Common myeloid progenitor, CD34-positive (primary cell): ENCODE measurements at regions not wholly inside any gene's neighbourhood (a gene's known extent, or its start where the extent isn't known, plus 50 kb on each side); places are given as distances from the start of the nearest gene placed in this dataset.

Experiments used
- CTCF ChIA-PET: fragments of 350-600 bp; sonication (Branson Sonifier 250); formaldehyde crosslinking; loops from one replicate; lab custom pipeline; 2021; ENCODE audit warnings: antibody characterized with exemption; lab: Charles Lee
- POLR2A ChIA-PET: fragments of 350-600 bp; sonication (Branson Sonifier 250); formaldehyde crosslinking; loops from one replicate; lab custom pipeline; 2021; ENCODE audit warnings: antibody characterized with exemption; lab: Charles Lee
- DNase-seq, 3 donors: peaks; one replicate each; pipeline versions ENCODE4 v3.0.0 to v3.0.0-alpha.2; 2013
- H3K27ac ChIP-seq, 2 experiments: 1 replicate in 1 of 2; 2 replicates in 1 of 2; pipeline ENCODE4 v1.7.0; 2013; ENCODE audit warnings: inconsistent platforms in 2 of 2, low read length in 2 of 2, mild to moderate bottlenecking in 2 of 2, low read depth in 1 of 2, moderate library complexity in 1 of 2; ENCODE audit not compliant: severe bottlenecking in 2 of 2, insufficient read depth in 1 of 2, poor library complexity in 1 of 2
- H3K27me3 ChIP-seq, 5 experiments: replicated peaks in 2 of 5; 1 replicate in 3 of 5; 2 replicates in 2 of 5; pipeline versions ENCODE4 v1.6.1 to v1.7.0; 2013; ENCODE audit warnings: low read length in 4 of 5, mild to moderate bottlenecking in 2 of 5, moderate library complexity in 2 of 5, inconsistent platforms in 1 of 5; ENCODE audit not compliant: insufficient read depth in 5 of 5, control insufficient read depth in 4 of 5
- H3K36me3 ChIP-seq, 4 experiments: 1 replicate in 2 of 4; 2 replicates in 2 of 4; pipeline versions ENCODE4 v1.6.1 to v1.7.0; 2013; ENCODE audit warnings: low read length in 3 of 4, control low read depth in 1 of 4, mild to moderate bottlenecking in 1 of 4; ENCODE audit not compliant: control insufficient read depth in 4 of 4, insufficient read depth in 4 of 4
- H3K4me1 ChIP-seq, 4 experiments: 1 replicate in 3 of 4; 2 replicates in 1 of 4; pipeline versions ENCODE4 v1.6.1 to v1.7.1; 2013; ENCODE audit warnings: low read length in 3 of 4, mild to moderate bottlenecking in 3 of 4, control low read depth in 1 of 4, inconsistent platforms in 1 of 4, moderate library complexity in 1 of 4; ENCODE audit not compliant: control insufficient read depth in 4 of 4, insufficient read depth in 4 of 4; ENCODE audit errors: control extremely low read depth in 1 of 4
- H3K4me3 ChIP-seq, 7 experiments: 1 replicate in 4 of 7; 2 replicates in 3 of 7; pipeline versions ENCODE4 v1.5.1 to v1.7.0; 2013; ENCODE audit warnings: mild to moderate bottlenecking in 7 of 7, low read length in 6 of 7, moderate library complexity in 6 of 7, inconsistent platforms in 2 of 7, low read depth in 2 of 7, control low read depth in 1 of 7; ENCODE audit not compliant: insufficient read depth in 4 of 7, control insufficient read depth in 1 of 7; ENCODE audit errors: extremely low read depth in 1 of 7
- H3K9me3 ChIP-seq, 5 experiments: 1 replicate in 4 of 5; 2 replicates in 1 of 5; pipeline versions ENCODE4 v1.6.1 to v1.7.1; 2013; ENCODE audit warnings: low read length in 4 of 5, mild to moderate bottlenecking in 2 of 5, inconsistent platforms in 1 of 5, low read depth in 1 of 5, moderate library complexity in 1 of 5; ENCODE audit not compliant: control insufficient read depth in 4 of 5, insufficient read depth in 2 of 5; ENCODE audit errors: control extremely low read depth in 1 of 5
- WGBS: methylation state at CpG from one replicate; pipeline ENCODE4 v1.1.5; 2013; ENCODE audit not compliant: insufficient coverage; 5-methylcytosine and 5-hydroxymethylcytosine counted together

DNA sequence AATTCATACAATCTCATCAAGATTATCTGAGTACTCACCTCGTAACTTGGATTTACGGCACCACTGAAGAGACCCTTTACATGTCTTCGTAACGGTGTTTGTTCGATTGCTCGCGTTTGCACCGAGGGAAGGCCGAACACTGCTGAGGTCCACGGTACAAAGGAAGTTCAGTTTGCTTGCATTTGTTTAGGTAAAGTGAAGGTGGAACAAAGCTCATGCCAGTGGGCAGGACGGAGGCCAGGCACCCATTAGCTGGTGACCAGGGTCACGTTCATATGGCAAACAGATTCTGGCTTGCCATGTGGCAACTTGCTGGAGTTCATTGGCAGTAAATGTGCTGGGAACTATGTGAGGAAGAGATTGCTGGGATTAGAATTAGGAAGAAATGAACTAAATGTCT lies 164.8 kb downstream of the MACROH2A1 start:
- peaks cover 0 to 3% (median 0%) of the 10 kb centered on the region in 5 experiments for H3K27me3 ChIP-seq
- peaks cover 0 to 13% (median 10%) of the 10 kb centered on the region in 4 experiments for H3K4me1 ChIP-seq
- H3K4me3 ChIP-seq = no peak overlapping the region
- DNase-seq = no peak
- H3K9me3 ChIP-seq = no peaks in the 10 kb centered on the region
- ChIA-PET POLR2A (no interaction called here), CTCF (no interaction called here)
- no peak overlapping the region for H3K27ac ChIP-seq
- no peaks in the 10 kb centered on the region for H3K36me3 ChIP-seq
- WGBS = 98% methylated on average over 11 of the region's 12 CpGs

DNA sequence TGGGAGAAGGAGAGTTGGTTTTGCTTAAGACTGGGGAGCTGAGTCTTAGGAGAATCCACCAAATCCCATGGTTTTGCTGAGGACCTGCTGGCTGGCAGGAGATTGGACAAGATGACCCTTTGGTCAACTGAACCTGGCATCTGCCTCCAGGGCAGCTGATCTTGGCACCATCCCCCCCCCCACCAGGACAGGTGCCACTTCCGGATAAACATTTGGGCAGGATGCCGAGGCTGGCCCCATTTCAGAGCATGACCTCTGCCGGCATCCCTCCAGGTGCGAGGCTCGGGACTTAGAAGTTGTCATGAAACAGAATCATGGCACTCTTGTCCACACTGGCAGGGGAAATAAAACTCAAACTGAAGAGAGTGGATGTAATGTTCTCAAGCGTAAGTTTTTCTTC lies 165.6 kb downstream of the MACROH2A1 start:
- H3K9me3 ChIP-seq = no peaks in the 10 kb centered on the region
- H3K36me3 ChIP-seq = no peaks in the 10 kb centered on the region
- no peak overlapping the region for H3K27ac ChIP-seq
- 94% methylated on average over 5 of the region's 6 CpGs for WGBS
- H3K4me3 ChIP-seq = no peak overlapping the region
- peaks cover 0 to 13% (median 10%) of the 10 kb centered on the region in 4 experiments for H3K4me1 ChIP-seq
- ChIA-PET POLR2A (no interaction called here), CTCF (interaction anchor here (0.6 to 1.1 kb wide), 2 partner anchors 11 to 15 kb away, joined by 3 read pairs; no protein-coding TSS in a partner anchor)
- H3K27me3 ChIP-seq = peaks cover 0 to 2% (median 0%) of the 10 kb centered on the region in 5 experiments
- DNase-seq = no peak

DNA sequence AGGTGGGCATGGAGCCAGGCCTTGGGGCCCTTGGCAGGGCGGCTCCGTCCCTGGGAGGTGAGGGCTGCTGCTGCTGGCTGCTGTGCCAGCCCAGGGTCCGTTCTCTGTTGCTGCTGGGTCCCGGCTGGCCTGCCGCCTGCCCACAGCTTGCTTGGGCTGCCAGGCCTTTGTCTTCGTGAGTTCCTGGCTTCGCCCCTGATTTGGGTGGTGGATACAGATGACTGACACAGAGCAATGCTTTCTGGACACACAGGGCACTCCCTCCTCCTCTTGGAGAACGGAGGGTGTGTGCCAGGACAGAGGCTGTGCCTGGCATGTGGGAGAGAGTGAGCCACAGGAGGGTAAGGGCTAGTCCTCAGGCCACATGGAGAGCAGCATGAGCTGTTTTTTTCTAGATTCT lies 166.1 kb downstream of the MACROH2A1 start:
- peaks cover 0 to 13% (median 10%) of the 10 kb centered on the region in 4 experiments for H3K4me1 ChIP-seq
- POLR2A ChIA-PET = no interaction called here
- no peak overlapping the region for H3K4me3 ChIP-seq
- H3K27me3 ChIP-seq = no peaks in the 10 kb centered on the region
- no peak for DNase-seq
- 96% methylated on average over 4 of the region's 8 CpGs for WGBS
- H3K27ac ChIP-seq = no peak overlapping the region
- CTCF ChIA-PET = interaction anchor here (0.6 to 1.1 kb wide), 3 partner anchors 11 to 51 kb away, joined by 3 read pairs; no protein-coding TSS in a partner anchor
- no peaks in the 10 kb centered on the region for H3K9me3 ChIP-seq
- H3K36me3 ChIP-seq = no peaks in the 10 kb centered on the region

GRCh38 chr5:135231289-135231688 lies 167.7 kb downstream of the MACROH2A1 start:
- CTCF ChIA-PET = interaction anchor here (0.9 kb wide), 1 partner anchor 10 kb away, joined by 4 read pairs; no protein-coding TSS in a partner anchor

DNA sequence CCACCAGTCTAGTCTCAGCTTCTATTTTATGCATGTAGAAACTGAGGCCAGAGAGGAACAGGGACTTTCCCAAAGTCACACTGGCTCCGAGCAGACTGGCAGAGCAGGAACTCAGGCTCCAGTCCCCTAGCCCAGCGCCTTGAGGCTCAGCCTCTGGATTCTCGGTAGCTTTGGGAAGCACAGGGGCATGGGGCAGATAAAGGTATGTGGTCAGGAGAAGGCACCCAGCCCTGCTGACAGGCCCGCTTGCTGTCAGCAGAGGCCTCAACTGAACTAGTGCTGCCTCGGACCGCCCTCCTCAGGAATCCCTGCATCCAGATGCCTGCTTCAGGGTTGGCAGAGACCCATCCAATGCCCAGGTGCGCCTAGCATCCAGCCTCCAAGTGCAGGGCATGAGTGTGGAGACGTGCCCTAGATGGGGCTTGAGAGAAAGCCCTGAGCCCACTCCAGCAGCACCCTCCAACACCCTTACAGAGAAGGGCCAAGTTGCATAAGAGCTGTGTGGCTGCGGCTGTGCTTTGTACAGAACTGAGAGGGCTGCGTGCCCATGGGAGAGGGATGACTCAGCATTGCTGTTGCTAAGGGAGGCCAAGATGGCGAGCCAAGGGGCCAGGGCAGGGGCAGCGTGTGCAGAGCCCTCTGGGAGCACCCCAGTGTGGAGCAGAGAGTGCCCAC lies 168.6 kb downstream of the MACROH2A1 start:
- ChIA-PET CTCF (interaction anchor here (0.9 kb wide), 1 partner anchor 11 kb away, joined by 4 read pairs; no protein-coding TSS in a partner anchor), POLR2A (interaction anchor here (0.6 kb wide), 1 partner anchor 290 kb away, joined by 4 read pairs; no protein-coding TSS in a partner anchor)
- Histone ChIP-seq H3K27me3 (no peaks in the 10 kb centered on the region), H3K9me3 (no peaks in the 10 kb centered on the region), H3K27ac (no peak overlapping the region), H3K36me3 (no peaks in the 10 kb centered on the region), H3K4me3 (no peak overlapping the region), H3K4me1 (peaks cover 2 to 34% (median 24%) of the 10 kb centered on the region in 4 experiments)
- WGBS = 59% methylated on average over 12 of the region's 12 CpGs
- DNase-seq = peak; percentile 29 to 73 (median 70)

More at GRCh38 chr5:135231289-135231688, 167.7 kb downstream of the MACROH2A1 start:
- no peaks in the 10 kb centered on the region for H3K36me3 ChIP-seq
- H3K27me3 ChIP-seq = no peaks in the 10 kb centered on the region
- H3K4me3 ChIP-seq = no peak overlapping the region
- POLR2A ChIA-PET = no interaction called here
- no peak for DNase-seq
- H3K9me3 ChIP-seq = no peaks in the 10 kb centered on the region
- WGBS = 100% methylated on average over 1 of the region's 2 CpGs
- H3K27ac ChIP-seq = no peak overlapping the region
- H3K4me1 ChIP-seq = peaks cover 2 to 25% (median 17%) of the 10 kb centered on the region in 4 experiments

- Histone ChIP-seq H3K9me3 (no peaks in the 10 kb centered on the region), H3K4me3 (no peak overlapping the region), H3K4me1 (peaks cover 4 to 37% (median 26%) of the 10 kb centered on the region in 4 experiments), H3K27ac (no peak overlapping the region), H3K27me3 (no peaks in the 10 kb centered on the region), H3K36me3 (no peaks in the 10 kb centered on the region)
- 89% methylated on average over 3 of the region's 4 CpGs for WGBS
- CTCF ChIA-PET = no interaction called here
- POLR2A ChIA-PET = interaction anchor here (0.6 kb wide), 1 partner anchor 289 kb away, joined by 4 read pairs; no protein-coding TSS in a partner anchor
- DNase-seq = no peak
These were observed 169.3 kb downstream of the MACROH2A1 start for GRCh38 chr5:135229679-135230132.

DNA sequence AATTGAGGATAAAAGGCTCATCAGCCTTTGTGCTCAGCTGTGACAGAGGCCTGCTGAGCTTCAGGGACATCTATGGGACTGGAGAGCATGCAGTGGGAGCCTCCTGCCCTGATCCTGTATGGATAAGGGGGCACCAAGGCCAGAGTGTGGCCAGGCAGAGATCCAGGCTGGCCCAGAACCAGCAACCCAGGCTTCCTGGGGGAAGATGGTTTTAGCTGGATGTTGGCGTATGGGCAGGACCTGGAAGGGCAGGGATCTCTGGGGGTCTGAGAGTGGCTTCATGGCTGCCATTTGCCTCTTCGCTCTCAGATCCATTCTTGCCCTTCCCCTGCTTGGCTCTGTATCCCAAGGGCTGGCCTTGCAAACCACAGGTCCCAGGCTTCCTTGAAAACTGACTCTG lies 169.9 kb downstream of the MACROH2A1 start:
- Histone ChIP-seq H3K4me1 (peaks cover 4 to 43% (median 32%) of the 10 kb centered on the region in 4 experiments), H3K27me3 (no peaks in the 10 kb centered on the region), H3K4me3 (no peak overlapping the region), H3K9me3 (no peaks in the 10 kb centered on the region), H3K27ac (no peak overlapping the region), H3K36me3 (no peaks in the 10 kb centered on the region)
- 100% methylated on average over 2 of the region's 2 CpGs for WGBS
- CTCF ChIA-PET = no interaction called here
- no peak for DNase-seq
- POLR2A ChIA-PET = no interaction called here
